Kidney epithelial cell (primary cell): ENCODE measurements at regions not wholly inside any gene's neighbourhood (a gene's known extent, or its start where the extent isn't known, plus 50 kb on each side); places are given as distances from the start of the nearest gene placed in this dataset.

Experiments
- DNase-seq: peaks from one replicate; pipeline ENCODE4 v3.0.0-alpha.2; 2010; ENCODE audit warnings: low read depth
- H3K27me3 ChIP-seq: 2 replicates; pipeline ENCODE4 v1.6.0; 2011; ENCODE audit warnings: low read length; ENCODE audit not compliant: control insufficient read depth, insufficient read depth
- H3K36me3 ChIP-seq: 2 replicates; pipeline ENCODE4 v1.5.1; 2011; ENCODE audit warnings: low read length; ENCODE audit not compliant: control insufficient read depth, insufficient read depth
- H3K4me3 ChIP-seq: 2 replicates; pipeline ENCODE4 v1.5.1; 2011; ENCODE audit warnings: low read depth, mild to moderate bottlenecking, control low read depth, low read length
- CTCF ChIP-seq: IDR thresholded peaks from 2 replicates; pipeline ENCODE4 v1.5.1; 2011; ENCODE audit warnings: mild to moderate bottlenecking, moderate library complexity, low read length, control low read depth, inconsistent platforms; ENCODE audit not compliant: insufficient read depth, poor library complexity, severe bottlenecking

GRCh38 chr4:41851621-41852020 is 83.6 kb upstream of the TMEM33 start:
- Histone ChIP-seq H3K36me3 (no peaks in the 10 kb centered on the region), H3K4me3 (no peak overlapping the region), H3K27me3 (peaks cover 2% of the 10 kb centered on the region)
- TF ChIP-seq CTCF, result no peak
- no peak for DNase-seq

DNA sequence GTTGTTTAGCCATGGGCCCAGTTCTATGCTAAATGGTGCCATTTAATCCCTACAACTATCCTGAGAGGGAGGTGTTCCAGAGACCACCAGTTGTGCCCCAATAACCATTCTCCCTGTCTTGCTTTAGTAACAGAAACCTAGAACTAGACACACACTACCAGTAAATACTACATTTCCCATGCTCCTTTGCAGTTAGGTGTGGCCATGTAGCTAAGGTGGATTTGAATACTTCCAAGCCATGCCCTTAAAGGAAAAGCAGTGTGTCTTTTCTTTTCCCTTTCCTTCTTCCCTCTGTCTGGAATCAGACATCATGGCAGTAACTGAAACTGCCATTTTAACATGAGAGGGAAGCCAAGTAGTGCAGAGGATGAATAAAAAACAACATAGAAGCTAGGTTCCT is 90.9 kb upstream of the TMEM33 start:
- no peak overlapping the region for H3K4me3 ChIP-seq
- TF ChIP-seq CTCF, result no peak
- no peak for DNase-seq
- no peaks in the 10 kb centered on the region for H3K36me3 ChIP-seq
- no peaks in the 10 kb centered on the region for H3K27me3 ChIP-seq

DNA sequence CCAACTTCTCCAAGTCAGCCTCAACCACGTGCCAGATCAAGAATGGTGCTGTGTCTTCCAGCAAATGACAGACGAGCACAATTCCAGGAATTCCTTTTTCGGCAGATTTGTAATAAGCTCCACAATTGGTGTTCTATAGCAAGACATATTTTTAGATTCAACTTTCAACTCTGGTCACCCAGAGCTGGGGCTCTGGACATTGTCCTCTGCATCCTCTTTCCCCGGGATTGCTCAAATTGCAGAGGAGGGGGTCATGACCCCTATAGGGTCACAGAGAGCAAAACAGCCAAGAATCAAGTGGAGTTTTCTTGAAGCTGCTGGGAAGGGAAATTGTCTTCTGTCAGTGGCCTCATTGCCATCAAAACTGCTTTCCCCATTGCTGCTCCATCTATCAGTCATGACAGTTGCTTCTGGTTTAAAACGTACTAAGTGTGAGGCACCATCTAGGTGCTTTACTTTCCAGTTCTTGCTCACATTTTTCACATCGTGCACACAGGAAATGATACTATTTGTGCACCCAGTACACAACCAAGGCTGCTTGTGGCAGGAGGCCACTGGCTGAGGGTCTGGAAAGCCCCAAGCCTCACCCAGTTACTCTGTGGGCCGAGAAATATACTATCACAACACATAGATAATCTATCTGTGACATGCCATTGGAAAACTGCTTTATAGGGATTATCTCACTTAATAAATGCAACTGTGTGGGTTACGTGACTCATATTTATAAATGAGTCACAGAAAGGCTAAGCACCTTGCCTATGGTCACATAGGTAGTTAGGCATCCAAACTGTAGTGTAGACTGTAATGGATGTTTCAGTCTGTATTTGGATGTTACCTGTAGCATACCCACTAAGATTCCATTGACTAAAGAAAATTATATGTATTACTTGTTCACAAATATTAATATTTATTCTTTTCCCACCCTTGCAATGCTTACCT is 91.7 kb upstream of the PHOX2B start:
- TF ChIP-seq CTCF, result no peak
- Histone ChIP-seq H3K36me3 (no peaks in the 10 kb centered on the region), H3K27me3 (no peaks in the 10 kb centered on the region), H3K4me3 (no peak overlapping the region)
- no peak for DNase-seq

DNA sequence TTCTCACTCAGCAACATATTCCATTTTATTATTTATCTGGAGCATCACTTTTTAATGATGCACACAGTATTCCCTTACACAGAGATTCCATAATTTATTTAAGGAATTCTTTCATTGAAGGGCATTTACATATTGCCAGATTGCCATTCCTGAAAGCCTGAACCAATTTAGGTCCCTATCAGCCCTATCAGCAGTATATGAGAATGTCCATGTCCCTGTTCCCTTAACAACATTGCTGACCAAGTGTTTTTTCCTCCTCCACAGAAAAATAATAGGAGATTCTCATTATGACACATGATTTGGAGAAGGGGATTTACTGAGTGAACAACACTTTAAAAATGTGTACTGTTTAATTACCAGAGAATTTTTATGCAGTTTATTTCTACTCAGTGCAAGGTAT is 90.1 kb upstream of the PHOX2B start:
- no peak for DNase-seq
- Histone ChIP-seq H3K4me3 (no peak overlapping the region), H3K27me3 (no peaks in the 10 kb centered on the region), H3K36me3 (no peaks in the 10 kb centered on the region)
- TF ChIP-seq CTCF, result no peak

DNA sequence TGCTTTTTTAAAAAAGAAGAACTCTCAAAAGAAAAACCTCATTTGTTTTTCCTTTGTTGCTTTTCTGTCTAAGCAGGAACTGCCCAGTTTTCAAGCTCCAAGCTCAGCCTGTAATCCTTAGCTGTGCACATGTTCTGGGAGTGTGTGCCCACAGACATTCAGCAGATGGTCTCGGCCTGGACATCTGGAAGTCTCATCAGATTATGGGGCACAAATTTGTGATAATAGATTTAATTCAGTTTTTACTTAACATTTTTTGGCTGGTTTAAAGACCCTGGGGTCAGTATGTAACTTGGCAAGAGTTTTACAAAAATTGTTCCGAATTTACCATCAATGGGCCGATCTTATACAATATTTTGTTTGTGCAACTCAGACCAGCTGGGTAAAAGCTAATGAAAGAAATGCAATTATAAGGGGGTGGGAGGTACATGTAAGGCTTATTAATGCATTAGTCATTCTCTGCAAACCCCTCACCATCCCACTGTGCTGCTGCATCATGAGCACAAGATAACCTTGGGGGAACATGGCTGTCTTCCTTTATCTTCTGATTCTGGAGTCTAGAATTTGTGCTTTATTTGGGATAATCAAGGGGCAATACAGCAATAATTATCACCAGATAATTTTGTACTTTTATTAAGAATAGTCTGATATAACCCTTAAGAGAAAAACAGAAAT is 86.9 kb upstream of the PHOX2B start:
- Histone ChIP-seq H3K27me3 (no peaks in the 10 kb centered on the region), H3K4me3 (no peak overlapping the region), H3K36me3 (no peaks in the 10 kb centered on the region)
- DNase-seq, result no peak
- no peak for TF ChIP-seq CTCF
